HG03097 (cell line): ENCODE measurements at regions not wholly inside any gene's neighbourhood (a gene's known extent, or its start where the extent isn't known, plus 50 kb on each side); places are given as distances from the start of the nearest gene placed in this dataset.
"Not testable (repeated sequence)": the region's sequence is repeated elsewhere in the genome, so short reads cannot be mapped to it uniquely, and the experiment has no call there.

Source experiments
- ATAC-seq: cut with Tn5 transposase; IDR thresholded peaks from one replicate; pipeline ENCODE4 v1.9.1; 2021; ENCODE audit not compliant: unreplicated experiment, low FRiP score

DNA sequence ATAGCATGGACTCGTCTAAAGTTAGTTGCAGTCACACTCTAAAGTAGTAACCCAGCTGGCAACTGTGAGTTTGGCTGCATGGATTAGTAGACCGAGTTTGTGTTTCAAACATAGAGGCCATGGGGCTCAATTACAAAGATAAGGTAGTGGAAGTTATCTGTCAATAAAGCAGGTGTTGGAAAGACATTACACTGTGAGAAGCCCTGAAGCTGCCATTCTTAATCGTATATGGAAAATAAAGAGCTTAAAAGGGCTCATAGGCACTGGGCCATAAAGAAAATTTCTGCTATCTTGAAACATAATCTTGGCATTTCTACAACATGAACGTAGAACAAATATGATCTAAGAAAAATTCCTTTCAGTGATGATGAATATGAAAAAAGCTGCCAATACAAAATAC is 837.7 kb downstream of the REEP3 start:
- ATAC-seq: no peak

DNA sequence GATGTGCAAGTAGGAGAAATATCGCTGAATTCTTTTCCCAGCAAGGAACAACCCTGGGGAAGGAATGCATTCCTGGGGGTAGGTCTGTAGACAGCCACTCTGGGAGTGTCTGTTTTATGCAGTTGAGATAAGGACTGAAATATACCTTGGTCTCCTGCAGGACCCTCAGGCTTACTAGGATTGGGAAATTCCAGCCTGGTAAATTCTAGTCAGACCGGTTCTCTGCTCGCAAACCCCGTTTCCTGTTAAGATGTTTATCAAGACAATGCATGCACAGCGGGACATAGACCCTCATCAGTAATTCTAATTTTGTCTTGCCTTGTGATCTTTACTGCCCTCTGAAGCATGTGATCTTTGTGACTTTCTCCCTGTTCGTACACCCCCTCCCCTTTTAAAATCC is 839.0 kb downstream of the REEP3 start:
- not testable (repeated sequence) for ATAC-seq

GRCh38 chr10:64363687-64364086 is 842.5 kb downstream of the REEP3 start:
- ATAC-seq: no peak

- no peak for ATAC-seq
These were observed 844.5 kb downstream of the REEP3 start for GRCh38 chr10:64365663-64366062.

GRCh38 chr10:64368298-64368697 is 847.1 kb downstream of the REEP3 start:
- no peak for ATAC-seq

DNA sequence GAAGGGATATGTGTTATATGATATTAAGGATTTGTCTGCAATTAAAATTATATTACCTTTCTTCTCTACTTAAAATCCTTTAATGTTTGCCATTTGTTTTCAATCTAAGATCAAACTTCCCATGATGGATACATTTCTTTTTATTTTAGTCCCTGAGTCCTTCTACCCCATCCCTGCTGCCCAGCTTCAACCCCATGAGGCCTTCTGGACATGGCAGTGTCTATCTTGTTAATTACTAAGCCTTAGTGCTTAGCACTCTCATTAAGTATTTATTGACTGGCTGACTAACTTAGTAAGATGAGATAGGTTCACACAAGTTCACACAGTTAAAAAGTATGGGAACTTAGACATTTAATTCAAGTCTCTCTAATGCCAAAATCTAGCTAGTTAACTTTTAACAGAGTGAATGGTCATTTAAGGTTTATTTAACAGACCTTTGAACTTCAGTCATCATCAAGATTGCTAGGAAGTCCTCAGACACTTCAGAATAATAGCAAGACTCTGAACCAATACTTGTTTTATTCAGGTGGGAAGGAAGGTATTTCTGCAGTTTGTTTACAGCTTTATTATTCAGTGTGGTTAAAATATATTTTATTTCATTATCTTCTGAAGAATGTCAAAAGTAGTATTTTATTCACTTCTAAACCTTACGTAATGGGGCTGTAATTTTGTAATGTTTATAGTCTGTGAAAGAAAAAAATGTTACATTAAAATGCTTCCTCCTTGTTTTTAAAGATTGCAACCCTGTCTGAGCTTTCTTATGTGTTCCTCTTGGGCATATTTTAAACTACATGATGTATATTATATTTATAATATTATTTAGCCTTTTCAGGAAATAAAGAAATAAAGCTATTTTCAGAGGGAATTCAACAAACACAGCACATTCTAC is 848.9 kb downstream of the REEP3 start:
- ATAC-seq: no peak

DNA sequence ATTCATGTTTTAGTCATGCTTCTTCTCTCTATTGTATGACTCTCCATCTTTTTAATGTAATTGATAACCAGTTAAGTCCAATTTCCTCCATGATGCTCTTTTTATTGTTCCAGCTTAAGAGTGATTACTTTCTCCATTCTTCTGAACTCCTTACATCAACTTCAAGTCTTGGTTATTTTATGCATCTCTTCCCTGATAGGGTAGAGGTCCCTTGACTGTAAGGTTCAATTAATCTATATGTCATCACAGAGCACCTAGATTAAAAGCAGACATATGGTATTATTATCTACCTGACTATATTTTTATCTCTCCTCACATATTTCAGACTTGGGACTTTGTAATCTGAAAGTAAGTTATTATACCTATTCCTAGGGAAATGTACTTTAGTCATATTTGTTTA is 853.1 kb downstream of the REEP3 start:
- no peak for ATAC-seq

DNA sequence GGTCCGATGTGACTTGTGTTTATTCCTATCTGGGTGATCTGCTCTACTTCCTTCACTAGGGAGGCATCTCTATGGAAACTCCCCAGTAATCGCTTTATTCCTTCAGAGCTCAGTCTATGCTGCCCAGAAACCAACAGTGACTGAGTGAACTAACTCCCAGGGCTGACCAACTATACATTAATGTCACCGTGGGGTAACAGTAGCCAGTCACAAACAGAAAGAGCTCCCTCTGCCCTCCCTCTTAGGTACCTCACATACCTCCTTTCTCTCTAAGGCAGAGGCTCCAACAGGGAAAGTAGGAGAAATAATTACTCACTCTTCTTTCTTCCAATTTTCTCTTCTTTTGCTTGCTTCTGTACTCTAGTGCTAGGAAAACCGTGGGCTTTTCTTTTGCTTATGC is 855.0 kb downstream of the REEP3 start:
- ATAC-seq: no peak

DNA sequence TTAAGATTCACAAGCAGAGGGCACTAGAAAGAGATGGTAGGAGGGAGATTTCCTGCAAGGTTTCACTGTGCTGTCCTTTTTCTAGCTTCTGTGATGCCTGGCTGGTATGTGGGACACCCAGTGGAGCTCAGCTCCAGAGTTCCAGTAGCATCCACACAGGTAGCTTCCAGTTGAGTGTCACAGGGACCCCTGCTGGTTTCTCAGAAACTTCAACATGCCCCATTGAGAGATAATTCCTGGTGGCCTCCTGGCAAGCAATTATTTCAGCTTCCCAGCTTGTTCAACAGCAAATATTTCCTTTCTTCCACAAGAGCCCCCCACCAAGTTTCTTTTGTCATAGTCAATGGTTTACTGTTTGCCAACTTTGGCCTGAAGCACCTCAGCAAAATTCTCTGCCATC is 858.7 kb downstream of the REEP3 start:
- no peak for ATAC-seq

DNA sequence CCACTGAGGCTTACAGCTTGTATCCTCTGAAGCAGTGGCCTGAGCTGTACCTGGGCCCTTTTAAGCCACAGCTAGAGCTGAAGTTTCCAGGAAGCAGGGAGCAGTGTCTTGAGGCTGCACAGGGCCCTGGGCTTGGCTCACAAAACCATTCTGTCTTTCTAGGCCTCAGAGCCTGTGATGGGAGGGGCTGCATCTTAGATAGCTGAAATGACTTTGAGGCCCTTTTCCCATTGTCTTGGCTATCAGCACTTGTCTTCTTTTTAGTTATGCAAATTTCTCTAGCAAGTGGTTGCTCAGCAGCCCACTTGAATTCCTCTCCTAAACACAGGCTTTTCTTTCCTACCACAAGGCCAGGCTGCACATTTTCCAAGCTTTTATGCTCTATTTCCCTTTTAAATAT is 864.2 kb downstream of the REEP3 start:
- ATAC-seq: no peak

GRCh38 chr10:64394744-64395143 is 873.5 kb downstream of the REEP3 start:
- no peak for ATAC-seq

- ATAC-seq: no peak
These were observed 875.0 kb downstream of the REEP3 start for GRCh38 chr10:64396105-64396708.

- ATAC-seq: no peak
These were observed 875.9 kb downstream of the REEP3 start for GRCh38 chr10:64397125-64397524.

DNA sequence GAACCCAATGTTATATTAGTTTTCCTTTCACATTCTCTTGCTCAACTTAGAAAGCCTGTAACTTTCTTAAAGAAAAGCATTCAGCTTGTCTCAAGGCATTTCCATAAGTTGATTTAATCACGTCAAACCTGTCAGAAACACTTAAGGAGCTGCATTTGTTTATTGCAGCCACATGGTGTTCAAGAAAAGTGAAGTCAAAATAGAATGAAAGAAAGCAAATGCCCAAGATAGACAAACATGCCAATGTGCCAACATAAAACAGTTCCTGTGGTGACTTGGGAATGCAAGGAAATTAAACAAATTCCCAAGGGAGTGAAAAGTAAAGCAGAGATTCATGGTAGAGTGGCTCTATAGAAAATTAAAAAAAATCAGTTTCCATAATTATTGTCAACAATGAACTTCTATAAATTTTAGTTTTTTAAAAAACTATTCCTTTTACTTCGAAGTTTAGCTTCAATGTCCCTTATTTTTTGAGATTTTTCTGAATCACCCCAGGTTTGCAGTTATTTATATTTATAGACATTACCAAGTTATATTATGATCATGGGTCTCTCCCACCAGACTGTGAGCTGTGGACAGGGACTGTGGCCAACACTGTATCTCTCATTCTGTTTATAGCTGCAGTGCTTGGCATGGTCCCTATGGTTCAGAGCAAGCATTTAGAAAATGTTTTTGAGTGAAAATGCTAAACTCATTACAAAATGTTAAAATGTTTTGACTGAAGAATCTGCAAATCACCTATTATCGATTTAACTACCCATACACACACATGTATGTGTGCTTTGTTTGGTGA is 887.4 kb downstream of the REEP3 start:
- ATAC-seq: no peak

DNA sequence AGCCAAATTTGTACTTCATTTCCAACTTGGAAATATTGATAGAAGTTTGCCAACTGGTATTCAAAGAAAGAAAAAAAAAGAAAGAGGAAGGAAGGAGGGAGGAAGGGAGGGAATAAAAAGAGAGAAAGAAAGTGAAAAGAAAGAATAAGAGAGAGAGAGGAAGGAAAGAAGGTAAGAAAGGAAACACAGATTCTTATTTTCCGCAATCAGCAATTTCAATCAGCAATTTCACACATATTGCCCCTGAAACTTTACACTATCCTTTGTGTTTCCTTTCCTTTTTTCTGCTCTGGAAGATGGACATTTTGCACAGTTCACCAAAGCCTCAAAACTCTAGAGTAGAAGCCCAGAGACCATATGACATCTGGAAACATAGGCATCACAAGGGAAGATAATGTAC is 888.1 kb downstream of the REEP3 start:
- no peak for ATAC-seq

DNA sequence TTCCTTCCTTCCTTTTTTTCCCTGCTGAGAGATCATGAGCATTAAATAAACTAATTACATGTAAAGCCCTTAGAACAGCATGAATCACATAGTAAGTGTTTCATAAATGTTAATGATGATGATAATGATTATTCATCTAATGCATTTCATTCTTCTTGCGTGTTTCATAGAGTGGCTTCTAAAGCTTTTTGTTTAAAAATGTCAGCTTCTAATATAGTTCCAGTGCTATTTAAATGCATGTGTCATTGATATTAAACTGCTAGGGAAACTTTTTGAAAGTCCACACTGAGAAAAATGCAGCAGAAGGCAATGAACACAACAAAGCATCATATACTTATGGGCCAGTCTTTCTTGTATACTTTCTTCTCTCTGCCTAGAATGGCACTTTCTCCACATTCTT is 894.8 kb downstream of the REEP3 start:
- no peak for ATAC-seq

GRCh38 chr10:64419461-64419860 is 898.3 kb downstream of the REEP3 start:
- ATAC-seq: no peak

DNA sequence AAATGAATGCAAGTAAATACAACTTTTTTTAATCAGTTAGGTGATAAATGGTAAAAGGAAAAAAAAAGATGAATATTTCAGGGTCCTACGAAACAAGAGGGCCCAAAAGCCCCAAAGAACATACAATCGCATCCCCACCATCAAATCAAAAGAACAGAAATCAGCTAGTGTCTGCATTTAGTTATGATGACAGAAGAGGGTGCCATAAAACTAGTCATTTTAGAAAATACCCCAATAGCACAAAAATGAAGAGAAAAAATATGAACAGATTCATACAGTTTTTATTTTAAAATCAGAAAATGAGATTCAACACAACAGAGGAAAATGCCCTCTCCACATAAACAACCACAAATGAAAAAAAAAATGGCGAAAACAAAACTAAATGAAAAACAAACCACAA is 905.5 kb downstream of the REEP3 start:
- ATAC-seq: no peak

GRCh38 chr10:64430690-64431323 is 909.6 kb downstream of the REEP3 start:
- no peak for ATAC-seq

DNA sequence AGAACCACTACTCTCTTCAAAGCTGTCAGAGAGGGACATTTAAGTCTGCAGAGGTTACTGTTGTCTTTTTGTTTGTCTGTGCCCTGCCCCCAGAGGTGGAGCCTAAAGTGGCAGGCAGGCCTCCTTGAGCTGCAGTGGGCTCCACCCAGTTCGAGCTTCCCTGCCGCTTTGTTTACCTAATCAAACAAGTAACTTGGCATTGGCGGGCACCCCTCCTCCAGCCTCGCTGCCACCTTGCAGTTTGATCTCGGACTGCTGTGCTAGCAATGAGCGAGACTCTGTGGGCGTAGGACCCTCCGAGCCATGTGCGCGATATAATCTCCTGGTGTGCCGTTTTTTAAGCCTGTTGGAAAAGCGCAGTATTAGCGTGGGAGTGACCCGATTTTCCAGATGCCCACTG is 920.7 kb downstream of the REEP3 start:
- ATAC-seq: not testable (repeated sequence)

DNA sequence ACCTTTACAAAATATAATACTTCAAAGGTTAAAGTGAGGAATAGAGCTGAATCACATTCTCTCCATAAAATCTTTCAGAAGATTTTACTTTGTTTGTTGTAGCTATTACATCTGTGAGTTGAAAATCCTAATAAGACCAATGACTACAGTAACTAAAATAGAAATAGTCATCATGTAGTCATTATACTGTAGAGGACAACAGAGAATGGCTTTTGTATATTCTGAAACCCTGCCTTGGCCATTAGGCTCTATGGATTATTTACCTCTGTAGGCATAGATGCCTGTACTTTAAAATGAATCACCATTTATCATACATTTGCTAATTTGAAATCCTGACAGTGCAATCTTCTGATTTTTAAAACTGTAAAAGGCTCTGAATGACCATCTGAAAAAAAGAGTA is 923.0 kb downstream of the REEP3 start:
- ATAC-seq: no peak
